ENCODE measurements at regions not wholly inside any gene's neighbourhood (a gene's known extent, or its start where the extent isn't known, plus 50 kb on each side); places are given as distances from the start of the nearest gene placed in this dataset.

DNA sequence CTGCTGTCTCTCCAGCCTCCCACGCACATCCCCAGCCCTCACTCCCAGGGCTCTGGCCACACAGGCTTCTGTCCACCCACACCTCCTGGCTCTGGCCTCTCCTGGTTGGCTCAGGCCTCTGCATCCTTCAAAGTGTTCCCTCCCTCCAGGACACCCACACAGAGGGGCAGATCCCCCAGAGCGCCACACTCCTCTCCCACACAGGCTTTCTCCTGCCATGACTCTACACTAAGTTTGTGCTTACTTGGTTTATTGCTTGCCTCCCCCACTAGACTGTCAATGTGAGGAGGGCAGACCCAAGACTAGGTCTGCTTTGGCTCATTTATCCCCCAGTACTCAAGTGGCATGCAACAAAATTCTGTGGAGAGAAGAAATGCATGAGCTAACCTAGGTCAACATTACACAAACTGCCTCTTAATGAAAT lies 67.0 kb upstream of the SPOCK1 start:
- no peak for TF ChIP-seq EZH2phosphoT487 (IDR thresholded peaks at IDR 0.05; ENCODE audit: insufficient read depth, low read depth)
- TF ChIP-seq EZH2 (IDR thresholded peaks at IDR 0.05; ENCODE audit: insufficient read depth, poor library complexity, severe bottlenecking) = no peak
